ENCODE measurements at regions not wholly inside any gene's neighbourhood (a gene's known extent, or its start where the extent isn't known, plus 50 kb on each side); places are given as distances from the start of the nearest gene placed in this dataset.

DNA sequence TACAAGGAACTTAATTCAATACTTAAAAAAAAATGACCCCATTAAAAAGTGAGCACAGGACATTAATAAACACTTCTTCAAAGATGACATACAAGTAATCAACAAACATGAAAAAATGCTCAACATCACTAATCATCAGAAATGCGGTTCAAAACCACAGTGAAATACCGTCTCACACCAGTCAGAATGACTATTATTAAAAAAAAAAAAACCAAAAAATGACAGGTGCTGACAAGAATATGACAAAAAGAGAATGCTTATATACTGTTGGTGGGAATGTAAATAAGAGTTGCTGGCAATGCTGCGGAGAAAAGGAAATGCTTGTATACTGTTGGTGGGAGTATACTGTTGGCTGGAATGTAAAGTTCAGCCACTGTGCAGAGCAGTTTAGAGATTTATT is 358.3 kb upstream of the CBLB start (continued):
- TF ChIP-seq REST (IDR thresholded peaks at IDR 0.05; ENCODE audit: unreplicated experiment) (no peak), EZH2phosphoT487 (IDR thresholded peaks at IDR 0.05; ENCODE audit: unreplicated experiment) (no peak), NANOG (IDR thresholded peaks at IDR 0.05; ENCODE audit: borderline replicate concordance) (no peak), CREB1 (CRISPR knock-in tag; IDR thresholded peaks at IDR 0.05; ENCODE audit: low read depth) (no peak), ZNF331 (CRISPR knock-in tag; IDR thresholded peaks at IDR 0.05; ENCODE audit: low read depth) (no peak), STAT1 (IDR thresholded peaks at IDR 0.05; ENCODE audit: unreplicated experiment) (no peak)
- TF ChIP-seq, protein P1, sequence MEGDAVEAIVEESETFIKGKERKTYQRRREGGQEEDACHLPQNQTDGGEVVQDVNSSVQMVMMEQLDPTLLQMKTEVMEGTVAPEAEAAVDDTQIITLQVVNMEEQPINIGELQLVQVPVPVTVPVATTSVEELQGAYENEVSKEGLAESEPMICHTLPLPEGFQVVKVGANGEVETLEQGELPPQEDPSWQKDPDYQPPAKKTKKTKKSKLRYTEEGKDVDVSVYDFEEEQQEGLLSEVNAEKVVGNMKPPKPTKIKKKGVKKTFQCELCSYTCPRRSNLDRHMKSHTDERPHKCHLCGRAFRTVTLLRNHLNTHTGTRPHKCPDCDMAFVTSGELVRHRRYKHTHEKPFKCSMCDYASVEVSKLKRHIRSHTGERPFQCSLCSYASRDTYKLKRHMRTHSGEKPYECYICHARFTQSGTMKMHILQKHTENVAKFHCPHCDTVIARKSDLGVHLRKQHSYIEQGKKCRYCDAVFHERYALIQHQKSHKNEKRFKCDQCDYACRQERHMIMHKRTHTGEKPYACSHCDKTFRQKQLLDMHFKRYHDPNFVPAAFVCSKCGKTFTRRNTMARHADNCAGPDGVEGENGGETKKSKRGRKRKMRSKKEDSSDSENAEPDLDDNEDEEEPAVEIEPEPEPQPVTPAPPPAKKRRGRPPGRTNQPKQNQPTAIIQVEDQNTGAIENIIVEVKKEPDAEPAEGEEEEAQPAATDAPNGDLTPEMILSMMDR (conservative IDR thresholded peaks at IDR 0.05; ENCODE audit: low read depth in 2 of 2), result no peak
- TF ChIP-seq, protein P2, sequence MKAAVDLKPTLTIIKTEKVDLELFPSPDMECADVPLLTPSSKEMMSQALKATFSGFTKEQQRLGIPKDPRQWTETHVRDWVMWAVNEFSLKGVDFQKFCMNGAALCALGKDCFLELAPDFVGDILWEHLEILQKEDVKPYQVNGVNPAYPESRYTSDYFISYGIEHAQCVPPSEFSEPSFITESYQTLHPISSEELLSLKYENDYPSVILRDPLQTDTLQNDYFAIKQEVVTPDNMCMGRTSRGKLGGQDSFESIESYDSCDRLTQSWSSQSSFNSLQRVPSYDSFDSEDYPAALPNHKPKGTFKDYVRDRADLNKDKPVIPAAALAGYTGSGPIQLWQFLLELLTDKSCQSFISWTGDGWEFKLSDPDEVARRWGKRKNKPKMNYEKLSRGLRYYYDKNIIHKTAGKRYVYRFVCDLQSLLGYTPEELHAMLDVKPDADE (IDR thresholded peaks at IDR 0.05), result no peak

DNA sequence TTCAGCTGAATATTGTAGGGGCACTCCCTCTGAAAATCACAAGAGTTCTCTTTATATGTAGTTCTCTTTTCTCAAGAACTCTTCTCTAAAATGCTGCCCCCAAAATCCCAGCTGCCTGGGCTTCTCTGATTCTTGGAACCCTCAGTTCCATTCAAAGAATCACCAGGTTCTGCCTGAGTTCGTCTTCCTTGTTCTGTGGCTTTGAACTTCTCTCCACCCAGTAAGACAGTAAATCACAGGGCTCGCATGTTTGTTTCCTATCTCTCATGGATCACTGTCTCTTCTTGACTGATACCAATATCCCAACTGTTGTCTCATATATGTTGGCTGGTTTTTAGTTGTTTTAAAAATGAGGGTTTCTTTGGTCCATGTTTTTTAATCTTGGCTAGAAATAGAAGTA is 359.5 kb upstream of the CBLB start:
- Histone ChIP-seq H2AFZ (0 out of 2 replicates have a peak overlapping the region, but pooled peaks have one; percentile 47), H3K4me3 (no peak overlapping the region), H3F3A (replicated peaks; ENCODE audit: low read depth) (no peaks in the 10 kb centered on the region), H3K27ac (ENCODE audit: low read depth) (no peak overlapping the region), H3K4me1 (ENCODE audit: insufficient read depth) (no peaks in the 10 kb centered on the region), H3K27me3 (ENCODE audit: insufficient read depth) (no peaks in the 10 kb centered on the region), H3K36me3 (ENCODE audit: insufficient read depth) (no peaks in the 10 kb centered on the region), H3K79me2 (replicated peaks; ENCODE audit: insufficient read depth) (no peaks in the 10 kb centered on the region), H4K20me1 (replicated peaks; ENCODE audit: insufficient read depth) (no peaks in the 10 kb centered on the region), H3K9me2 (ENCODE audit: insufficient read depth) (0 out of 2 replicates have a peak, but pooled peaks cover 6% of the 10 kb centered on the region), H3K4me2 (no peak overlapping the region)
- H3K9me3 Mint-ChIP-seq, result peaks cover 16% of the 10 kb centered on the region; the same call in 2 of the 3 replicates
- peaks cover 3% of the 10 kb centered on the region; the same call in 2 of the 3 replicates for H3K36me3 Mint-ChIP-seq (ENCODE audit: low read depth)
- H3K27ac Mint-ChIP-seq, result no peak overlapping the region
- DNase-seq (ENCODE audit: low spot score) (no peak), ATAC-seq (no peak)
- H3K27me3 Mint-ChIP-seq (ENCODE audit: insufficient read depth, low read depth, poor library complexity), result no peaks in the 10 kb centered on the region
- H3K4me1 Mint-ChIP-seq, result no peaks in the 10 kb centered on the region
- no peak overlapping the region for H3K4me3 Mint-ChIP-seq
- TF ChIP-seq, protein P1 (conservative IDR thresholded peaks at IDR 0.05; ENCODE audit: low read depth in 2 of 2), result no peak
- no peak for TF ChIP-seq NANOG (IDR thresholded peaks at IDR 0.05; ENCODE audit: borderline replicate concordance)
- no peak for TF ChIP-seq REST (IDR thresholded peaks at IDR 0.05; ENCODE audit: unreplicated experiment)
- TF ChIP-seq ZNF114 (CRISPR knock-in tag; IDR thresholded peaks at IDR 0.05), result no peak
- TF ChIP-seq EZH2 (IDR thresholded peaks at IDR 0.05; ENCODE audit: low read depth, unreplicated experiment), result no peak
- TF ChIP-seq EZH2phosphoT487 (IDR thresholded peaks at IDR 0.05; ENCODE audit: unreplicated experiment), result no peak
- no peak for TF ChIP-seq ZNF331 (CRISPR knock-in tag; IDR thresholded peaks at IDR 0.05; ENCODE audit: low read depth)
- TF ChIP-seq JUNB (IDR thresholded peaks at IDR 0.05; ENCODE audit: unreplicated experiment), result no peak
- TF ChIP-seq POLR2AphosphoS5 (IDR thresholded peaks at IDR 0.05; ENCODE audit: low read depth), result no peak
- TF ChIP-seq STAT1 (IDR thresholded peaks at IDR 0.05; ENCODE audit: unreplicated experiment), result no peak

Data from GM23338 (cell line).